Pancreas (tissue), 10 donors: ENCODE measurements at regions not wholly inside any gene's neighbourhood (a gene's known extent, or its start where the extent isn't known, plus 50 kb on each side); places are given as distances from the start of the nearest gene placed in this dataset.

Experiments used
- ATAC-seq, 4 donors: fragments of 200-7000 bp; cut with Tn5 transposase; one replicate each; pipeline versions ENCODE4 v1.8.0 to v1.9.1; 2020; ENCODE audit warnings: mild to moderate bottlenecking in 4 of 4, moderate library complexity in 4 of 4
- DNase-seq, 6 donors: peaks; one replicate each; pipeline ENCODE4 v3.0.0-alpha.2; 2020
- FAIRE-seq: peaks from 2 replicates; lab custom pipeline; 2012; peaks lifted over from hg19 to GRCh38; lab: Jason Lieb, UNC
- H3K27ac ChIP-seq, 4 donors: fragments of 200-600 bp; sonication (generic); 1 replicate in 3 of 4; 2 replicates in 1 of 4; pipeline versions ENCODE4 v1.5.0 to v1.8.0; 2020
- H3K27me3 ChIP-seq, 4 donors: fragments of 200-600 bp; one replicate each; pipeline ENCODE4 v1.8.0; 2021
- H3K36me3 ChIP-seq, 3 donors: fragments of 200-600 bp; sonication (generic) in 1 of 3; one replicate each; pipeline versions ENCODE4 v1.5.0 to v1.8.0; 2020 to 2021
- H3K4me1 ChIP-seq, 3 donors: fragments of 200-600 bp; one replicate each; pipeline ENCODE4 v1.8.0; 2021
- H3K4me3 ChIP-seq, 4 donors: fragments of 200-600 bp; sonication (generic) in 2 of 4; one replicate each; pipeline versions ENCODE4 v1.5.0 to v1.8.0; 2020 to 2021
- H3K9me3 ChIP-seq, 4 donors: fragments of 200-600 bp; one replicate each; pipeline ENCODE4 v1.8.0; 2021
- CTCF ChIP-seq, 4 donors: fragments of 200-600 bp; sonication (generic) in 3 of 4; IDR thresholded peaks; one replicate each; pipeline versions ENCODE4 v1.5.0 to v1.8.0; 2021; ENCODE audit warnings: antibody characterized with exemption in 4 of 4
- WGBS, 2 donors: extraction: QIAGEN DNeasy Blood & Tissue Kit; methylation state at CpG; one replicate each; pipeline ENCODE4 v1.1.7; 2013; 5-methylcytosine and 5-hydroxymethylcytosine counted together
- intact Hi-C, 3 donors: fragments of 100-400 bp; cut with DNase I; formaldehyde crosslinking; loops; one replicate each; pipeline versions ENCODE4 v1.11.1 to v1.14.2; 2022
- donor health status: healthy with polysubstance abuse.
- donor health status: DM: no; HTN: no; CAD: no; lungs with moderate emphysema.
- donor health status: DM: no; HTN: no; CAD: no.
- donor health status: control.
- donor health status: control.
- donor health status: Bipolar disorder and iron deficiency.
- donor health status: DM: yes; HTN: yes; CAD: no.
- donor health status: DM: no; HTN: no; CAD: no.
- donor health status: DM: no; HTN: no; CAD: no.
- donor health status: DM: yes; HTN: yes; CAD: no.

GRCh38 chr6:170176136-170176897, 114.6 kb downstream of the DLL1 start:
- Histone ChIP-seq H3K9me3 (no peaks in the 10 kb centered on the region), H3K4me1 (peaks cover 6 to 10% (median 8%) of the 10 kb centered on the region in 3 donors), H3K27me3 (no peaks in the 10 kb centered on the region), H3K27ac (no peak overlapping the region), H3K36me3 (no peaks in the 10 kb centered on the region), H3K4me3 (no peak overlapping the region)
- TF ChIP-seq CTCF (IDR thresholded peaks at IDR 0.05), result no peak
- DNase-seq, result peak in 3 of 6 donors; percentile 15 to 75 (median 56)
- WGBS, 2 donors, result 86 to 90% methylated on average over 48 to 51 of the region's 51 CpGs
- FAIRE-seq, result no peak
- intact Hi-C loops, result no loop called here
- no peak for ATAC-seq

GRCh38 chr6:170175644-170176135, 115.2 kb downstream of the DLL1 start:
- Histone ChIP-seq H3K27me3 (no peaks in the 10 kb centered on the region), H3K9me3 (no peaks in the 10 kb centered on the region), H3K27ac (no peak overlapping the region), H3K4me1 (peaks cover 6 to 10% (median 8%) of the 10 kb centered on the region in 3 donors), H3K36me3 (no peaks in the 10 kb centered on the region), H3K4me3 (no peak overlapping the region)
- DNase-seq (peak in 2 of 6 donors; percentile 8 to 53), FAIRE-seq (no peak), ATAC-seq (no peak)
- 88 to 91% methylated on average over 25 to 28 of the region's 28 CpGs for WGBS, 2 donors
- intact Hi-C loops, result no loop called here
- no peak for TF ChIP-seq CTCF (IDR thresholded peaks at IDR 0.05)

GRCh38 chr6:170174771-170175643, 115.9 kb downstream of the DLL1 start:
- H3K9me3 ChIP-seq, result no peaks in the 10 kb centered on the region
- WGBS, 2 donors, result 94 to 95% methylated on average over 35 to 37 of the region's 37 CpGs
- intact Hi-C loops, result no loop called here
- H3K36me3 ChIP-seq, result no peaks in the 10 kb centered on the region
- H3K4me1 ChIP-seq, result peaks cover 6 to 10% (median 8%) of the 10 kb centered on the region in 3 donors
- no peak for FAIRE-seq
- ATAC-seq, result no peak
- no peak for TF ChIP-seq CTCF (IDR thresholded peaks at IDR 0.05)
- no peak overlapping the region for H3K27ac ChIP-seq
- peak in 3 of 6 donors; percentile 10 to 57 (median 14) for DNase-seq
- H3K4me3 ChIP-seq, result no peak overlapping the region
- no peaks in the 10 kb centered on the region for H3K27me3 ChIP-seq

GRCh38 chr6:170174124-170174770, 116.6 kb downstream of the DLL1 start:
- Histone ChIP-seq H3K4me1 (peaks cover 1 to 8% (median 5%) of the 10 kb centered on the region in 3 donors), H3K4me3 (no peak overlapping the region), H3K27ac (no peak overlapping the region), H3K27me3 (no peaks in the 10 kb centered on the region), H3K36me3 (no peaks in the 10 kb centered on the region), H3K9me3 (no peaks in the 10 kb centered on the region)
- no peak for TF ChIP-seq CTCF (IDR thresholded peaks at IDR 0.05)
- WGBS, 2 donors, result 71 to 82% methylated on average over 17 of the region's 17 CpGs
- intact Hi-C loops, result no loop called here
- FAIRE-seq (no peak), ATAC-seq (peak in 2 of 4 donors; percentile 17 to 27), DNase-seq (peak in 4 of 6 donors; percentile 20 to 58 (median 50))
